B cell (primary cell): ENCODE measurements at regions not wholly inside any gene's neighbourhood (a gene's known extent, or its start where the extent isn't known, plus 50 kb on each side); places are given as distances from the start of the nearest gene placed in this dataset.

Experiments
- EZH2 ChIP-seq: IDR thresholded peaks from 2 replicates; pipeline ENCODE4 v1.6.1; 2012; ENCODE audit warnings: borderline replicate concordance, low read depth, mild to moderate bottlenecking, moderate library complexity, low read length; ENCODE audit not compliant: insufficient read depth, poor library complexity, severe bottlenecking
- TF ChIP-seq, protein P1 (sequence below): fragments of 200-600 bp; IDR thresholded peaks from one replicate; pipeline ENCODE4 v1.8.0; 2022; ENCODE audit warnings: antibody characterized with exemption, mild to moderate bottlenecking

GRCh38 chr5:155959082-155959481 lies 367.9 kb upstream of the SGCD start:
- TF ChIP-seq, protein P1, sequence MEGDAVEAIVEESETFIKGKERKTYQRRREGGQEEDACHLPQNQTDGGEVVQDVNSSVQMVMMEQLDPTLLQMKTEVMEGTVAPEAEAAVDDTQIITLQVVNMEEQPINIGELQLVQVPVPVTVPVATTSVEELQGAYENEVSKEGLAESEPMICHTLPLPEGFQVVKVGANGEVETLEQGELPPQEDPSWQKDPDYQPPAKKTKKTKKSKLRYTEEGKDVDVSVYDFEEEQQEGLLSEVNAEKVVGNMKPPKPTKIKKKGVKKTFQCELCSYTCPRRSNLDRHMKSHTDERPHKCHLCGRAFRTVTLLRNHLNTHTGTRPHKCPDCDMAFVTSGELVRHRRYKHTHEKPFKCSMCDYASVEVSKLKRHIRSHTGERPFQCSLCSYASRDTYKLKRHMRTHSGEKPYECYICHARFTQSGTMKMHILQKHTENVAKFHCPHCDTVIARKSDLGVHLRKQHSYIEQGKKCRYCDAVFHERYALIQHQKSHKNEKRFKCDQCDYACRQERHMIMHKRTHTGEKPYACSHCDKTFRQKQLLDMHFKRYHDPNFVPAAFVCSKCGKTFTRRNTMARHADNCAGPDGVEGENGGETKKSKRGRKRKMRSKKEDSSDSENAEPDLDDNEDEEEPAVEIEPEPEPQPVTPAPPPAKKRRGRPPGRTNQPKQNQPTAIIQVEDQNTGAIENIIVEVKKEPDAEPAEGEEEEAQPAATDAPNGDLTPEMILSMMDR = no peak
- no peak for TF ChIP-seq EZH2
